Prostate gland (tissue), 2 donors: ENCODE measurements at regions not wholly inside any gene's neighbourhood (a gene's known extent, or its start where the extent isn't known, plus 50 kb on each side); places are given as distances from the start of the nearest gene placed in this dataset.

Source experiments
- DNase-seq: peaks from one replicate; pipeline ENCODE4 v3.0.0-alpha.2; 2019; ENCODE audit warnings: low spot score
- H3K27ac ChIP-seq, 2 donors: fragments of 200-600 bp; sonication (generic); 2 replicates each; pipeline ENCODE4 v1.5.1; 2017 to 2019
- H3K27me3 ChIP-seq: fragments of 200-600 bp; sonication (generic); replicated peaks from 2 replicates; pipeline ENCODE4 v1.5.1; 2019; ENCODE audit not compliant: insufficient read depth
- H3K36me3 ChIP-seq, 2 donors: fragments of 200-600 bp; sonication (generic); 1 replicate in 1 of 2; 2 replicates in 1 of 2; pipeline versions ENCODE4 v1.5.1 to v1.8.1; 2017 to 2019
- H3K4me1 ChIP-seq: fragments of 200-600 bp; sonication (generic); replicated peaks from 2 replicates; pipeline ENCODE4 v1.5.1; 2019
- H3K4me3 ChIP-seq, 2 donors: fragments of 200-600 bp; sonication (generic); 2 replicates each; pipeline ENCODE4 v1.5.1; 2017 to 2019
- H3K9me3 ChIP-seq: fragments of 200-600 bp; sonication (generic); 2 replicates; pipeline ENCODE4 v1.5.1; 2017
- POLR2A ChIP-seq: fragments of 450-650 bp; IDR thresholded peaks from one replicate; pipeline ENCODE4 v1.6.1; 2016; ENCODE audit warnings: antibody characterized with exemption, mild to moderate bottlenecking
- POLR2AphosphoS5 ChIP-seq: sonication (generic); formaldehyde crosslinking; IDR thresholded peaks from one replicate; pipeline ENCODE4 v1.6.1; 2017; ENCODE audit warnings: antibody characterized with exemption
- WGBS: methylation state at CpG from one replicate; pipeline ENCODE4 v1.1.5; 2018; 5-methylcytosine and 5-hydroxymethylcytosine counted together
- intact Hi-C: fragments of 100-400 bp; cut with DNase I; formaldehyde crosslinking; loops from one replicate; pipeline ENCODE4 v1.14.2; 2022
- TF ChIP-seq, protein P1 (sequence below), 4 experiments: fragments of 200-600 bp in 2 of 4; fragments of 450-650 bp in 2 of 4; sonication (generic) in 2 of 4; IDR thresholded peaks; 1 replicate in 3 of 4; 2 replicates in 1 of 4; pipeline ENCODE4 v1.5.1; 2016 to 2019; ENCODE audit warnings: antibody characterized with exemption in 4 of 4, mild to moderate bottlenecking in 2 of 4, moderate library complexity in 2 of 4

DNA sequence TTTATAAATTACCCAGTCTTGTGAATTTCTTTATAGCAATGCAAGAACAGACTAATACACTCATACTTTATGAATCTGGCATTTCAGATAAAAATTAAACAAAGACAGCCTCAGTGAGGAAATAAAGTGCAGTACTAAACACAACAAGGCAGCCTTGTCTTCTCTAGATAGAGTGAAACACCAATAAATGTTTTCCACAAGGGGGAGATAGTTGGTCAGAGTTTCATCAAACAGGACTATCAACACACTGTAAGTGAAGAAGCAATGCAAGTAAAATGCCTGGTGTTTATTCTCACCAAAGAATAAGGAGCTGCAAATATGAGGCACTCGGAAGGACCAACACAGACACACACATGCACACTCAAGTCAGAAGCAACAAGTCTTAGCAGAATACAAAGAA is 62.8 kb downstream of the FAM9B start:
- no peak for TF ChIP-seq POLR2AphosphoS5
- TF ChIP-seq, protein P1, sequence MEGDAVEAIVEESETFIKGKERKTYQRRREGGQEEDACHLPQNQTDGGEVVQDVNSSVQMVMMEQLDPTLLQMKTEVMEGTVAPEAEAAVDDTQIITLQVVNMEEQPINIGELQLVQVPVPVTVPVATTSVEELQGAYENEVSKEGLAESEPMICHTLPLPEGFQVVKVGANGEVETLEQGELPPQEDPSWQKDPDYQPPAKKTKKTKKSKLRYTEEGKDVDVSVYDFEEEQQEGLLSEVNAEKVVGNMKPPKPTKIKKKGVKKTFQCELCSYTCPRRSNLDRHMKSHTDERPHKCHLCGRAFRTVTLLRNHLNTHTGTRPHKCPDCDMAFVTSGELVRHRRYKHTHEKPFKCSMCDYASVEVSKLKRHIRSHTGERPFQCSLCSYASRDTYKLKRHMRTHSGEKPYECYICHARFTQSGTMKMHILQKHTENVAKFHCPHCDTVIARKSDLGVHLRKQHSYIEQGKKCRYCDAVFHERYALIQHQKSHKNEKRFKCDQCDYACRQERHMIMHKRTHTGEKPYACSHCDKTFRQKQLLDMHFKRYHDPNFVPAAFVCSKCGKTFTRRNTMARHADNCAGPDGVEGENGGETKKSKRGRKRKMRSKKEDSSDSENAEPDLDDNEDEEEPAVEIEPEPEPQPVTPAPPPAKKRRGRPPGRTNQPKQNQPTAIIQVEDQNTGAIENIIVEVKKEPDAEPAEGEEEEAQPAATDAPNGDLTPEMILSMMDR (IDR thresholded peaks at IDR 0.05) = peak in 3 of 4 experiments; percentile 37 to 57 (median 51)
- TF ChIP-seq POLR2A = no peak
- no peak for DNase-seq
- Histone ChIP-seq H3K27ac (no peak overlapping the region), H3K36me3 (no peaks in the 10 kb centered on the region), H3K27me3 (no peaks in the 10 kb centered on the region), H3K4me3 (no peak overlapping the region), H3K4me1 (no peaks in the 10 kb centered on the region), H3K9me3 (no peaks in the 10 kb centered on the region)
- WGBS = 75% methylated on average over 1 of the region's 1 CpG
- intact Hi-C loops = no loop called here

DNA sequence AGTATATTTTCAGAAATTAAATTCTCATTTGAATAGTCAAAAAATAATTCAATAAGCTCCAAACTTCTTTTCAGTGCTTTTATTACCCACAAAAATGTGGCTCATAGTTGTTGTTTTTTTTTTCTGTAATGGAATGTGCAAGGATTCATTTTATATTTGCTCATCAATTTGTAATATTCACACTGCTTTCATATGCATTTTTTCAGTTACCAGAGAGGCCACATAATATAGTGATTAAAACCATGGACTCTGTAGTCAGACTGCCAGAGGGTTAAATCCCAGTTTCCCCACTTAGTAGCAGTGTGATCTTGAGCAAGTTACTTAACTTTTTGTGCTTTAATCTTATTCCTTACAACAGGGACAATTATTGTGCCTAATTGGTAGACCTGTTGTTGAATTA is 64.5 kb downstream of the FAM9B start:
- Histone ChIP-seq H3K4me1 (no peaks in the 10 kb centered on the region), H3K27me3 (no peaks in the 10 kb centered on the region), H3K4me3 (no peak overlapping the region), H3K9me3 (no peaks in the 10 kb centered on the region), H3K36me3 (no peaks in the 10 kb centered on the region), H3K27ac (no peak overlapping the region)
- intact Hi-C loops = no loop called here
- TF ChIP-seq POLR2A (no peak), POLR2AphosphoS5 (no peak)
- TF ChIP-seq, protein P1 (IDR thresholded peaks at IDR 0.05) = no peak
- no peak for DNase-seq

DNA sequence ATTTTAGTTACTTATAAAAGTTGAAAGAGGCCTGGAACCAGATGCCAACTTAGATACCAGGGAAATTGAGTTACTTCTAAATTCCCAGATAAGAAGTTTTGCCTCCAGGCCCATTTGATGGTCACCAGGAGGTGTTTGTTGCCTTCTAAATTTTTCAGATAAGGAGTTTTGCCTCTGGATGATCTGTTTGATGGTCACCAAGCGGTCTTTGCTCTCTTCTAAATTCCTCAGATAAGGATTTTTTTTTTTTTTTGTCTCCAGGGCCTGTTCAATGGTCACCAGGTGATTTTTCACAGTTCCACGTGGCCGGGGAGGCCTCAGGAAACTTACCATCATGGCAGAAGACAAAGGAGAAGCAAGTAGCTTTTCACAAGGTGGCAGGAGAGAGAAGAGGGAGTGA is 66.5 kb downstream of the FAM9B start:
- intact Hi-C loops = no loop called here

GRCh38 chrX:8960957-8961468 is 72.9 kb downstream of the FAM9B start:
- Histone ChIP-seq H3K4me1 (no peaks in the 10 kb centered on the region), H3K27me3 (no peaks in the 10 kb centered on the region), H3K9me3 (no peaks in the 10 kb centered on the region), H3K4me3 (no peak overlapping the region), H3K36me3 (no peaks in the 10 kb centered on the region), H3K27ac (no peak overlapping the region)
- intact Hi-C loops = no loop called here
- no peak for DNase-seq
- TF ChIP-seq POLR2AphosphoS5 (no peak), POLR2A (no peak)
- TF ChIP-seq, protein P1 (IDR thresholded peaks at IDR 0.05) = no peak
- WGBS = 58% methylated on average over 3 of the region's 3 CpGs

More for the DNA sequence above, 66.5 kb downstream of the FAM9B start:
- DNase-seq = no peak
- no peak overlapping the region for H3K4me3 ChIP-seq
- H3K9me3 ChIP-seq = no peaks in the 10 kb centered on the region
- H3K27me3 ChIP-seq = no peaks in the 10 kb centered on the region
- 83% methylated on average over 3 of the region's 3 CpGs for WGBS
- TF ChIP-seq POLR2A (no peak), POLR2AphosphoS5 (no peak)
- H3K4me1 ChIP-seq = no peaks in the 10 kb centered on the region
- no peak overlapping the region for H3K27ac ChIP-seq
- H3K36me3 ChIP-seq = no peaks in the 10 kb centered on the region

DNA sequence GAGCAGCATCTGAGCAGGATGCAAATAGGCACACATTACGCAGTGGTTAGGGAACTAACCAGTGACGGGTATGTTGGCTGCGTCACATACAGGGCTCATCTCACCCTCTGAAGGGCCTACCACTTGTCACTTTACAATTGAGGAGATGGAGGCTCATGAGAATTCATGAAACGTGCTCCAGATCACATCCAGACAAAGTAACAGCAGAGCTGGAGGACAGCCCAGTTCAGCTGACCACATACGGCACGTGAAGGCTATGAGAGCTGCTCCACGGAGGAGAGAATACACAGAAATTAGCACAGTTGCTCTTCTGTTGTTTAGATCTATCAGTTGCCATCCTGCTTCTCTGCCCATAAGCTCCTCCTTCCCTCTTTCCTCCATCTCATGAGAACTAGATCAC is 78.4 kb downstream of the FAM9B start:
- no peaks in the 10 kb centered on the region for H3K36me3 ChIP-seq
- H3K9me3 ChIP-seq = no peaks in the 10 kb centered on the region
- no peaks in the 10 kb centered on the region for H3K4me1 ChIP-seq
- H3K27me3 ChIP-seq = no peaks in the 10 kb centered on the region
- no peak overlapping the region for H3K27ac ChIP-seq
- intact Hi-C loops = no loop called here
- no peak for DNase-seq
- TF ChIP-seq POLR2AphosphoS5 (no peak), POLR2A (no peak)
- TF ChIP-seq, protein P1 (IDR thresholded peaks at IDR 0.05) = no peak
- 74% methylated on average over 7 of the region's 7 CpGs for WGBS
- no peak overlapping the region for H3K4me3 ChIP-seq
